IPS-NIHi7 (cell line): ENCODE measurements at regions not wholly inside any gene's neighbourhood (a gene's known extent, or its start where the extent isn't known, plus 50 kb on each side); places are given as distances from the start of the nearest gene placed in this dataset.

ENCODE experiments used
- DNase-seq: peaks from one replicate; pipeline ENCODE4 v3.0.0; 2012; ENCODE audit warnings: mixed read lengths; ENCODE audit errors: extremely low spot score

GRCh38 chr2:64221935-64222334 lies 77.7 kb upstream of the PELI1 start:
- DNase-seq, result no peak

- DNase-seq, result no peak
These were observed 78.1 kb upstream of the PELI1 start for GRCh38 chr2:64222351-64222750.

GRCh38 chr2:64223055-64223454 lies 78.8 kb upstream of the PELI1 start:
- DNase-seq, result no peak

- DNase-seq, result no peak
These were observed 81.3 kb upstream of the PELI1 start for GRCh38 chr2:64225491-64225890.

- no peak for DNase-seq
These were observed 82.4 kb upstream of the PELI1 start for GRCh38 chr2:64226611-64227010.

GRCh38 chr2:64227603-64228125 lies 83.4 kb upstream of the PELI1 start:
- no peak for DNase-seq

GRCh38 chr2:64228126-64228678 lies 84.0 kb upstream of the PELI1 start:
- peak; percentile 96 for DNase-seq

- no peak for DNase-seq
These were observed 84.7 kb upstream of the PELI1 start for GRCh38 chr2:64228918-64229317.

GRCh38 chr2:64230540-64230939 lies 86.3 kb upstream of the PELI1 start:
- DNase-seq, result no peak

- DNase-seq, result no peak
These were observed 88.0 kb upstream of the PELI1 start for GRCh38 chr2:64232266-64232665.

GRCh38 chr2:64233376-64233922 lies 89.2 kb upstream of the PELI1 start:
- DNase-seq, result no peak

GRCh38 chr2:64234150-64234549 lies 89.9 kb upstream of the PELI1 start:
- DNase-seq, result no peak

- no peak for DNase-seq
These were observed 90.6 kb upstream of the PELI1 start for GRCh38 chr2:64234785-64235184.

GRCh38 chr2:64237266-64237665 lies 93.0 kb upstream of the PELI1 start:
- DNase-seq, result no peak

GRCh38 chr2:64238799-64239198 lies 94.6 kb upstream of the PELI1 start:
- no peak for DNase-seq

GRCh38 chr2:64243081-64244036 lies 99.1 kb upstream of the PELI1 start:
- no peak for DNase-seq

- no peak for DNase-seq
These were observed 99.8 kb upstream of the PELI1 start for GRCh38 chr2:64244037-64244416.

- no peak for DNase-seq
These were observed 101.4 kb upstream of the PELI1 start for GRCh38 chr2:64245631-64246030.

GRCh38 chr2:64246962-64247361 lies 102.7 kb upstream of the PELI1 start:
- DNase-seq, result no peak

- DNase-seq, result no peak
These were observed 105.2 kb upstream of the PELI1 start for GRCh38 chr2:64249426-64249825.

GRCh38 chr2:64250063-64250462 lies 105.8 kb upstream of the PELI1 start:
- DNase-seq, result no peak

- DNase-seq, result no peak
These were observed 106.7 kb upstream of the PELI1 start for GRCh38 chr2:64250751-64251423.
